Left renal pelvis (tissue), 4 donors: ENCODE measurements at regions not wholly inside any gene's neighbourhood (a gene's known extent, or its start where the extent isn't known, plus 50 kb on each side); places are given as distances from the start of the nearest gene placed in this dataset.

Experiments used
- DNase-seq, 4 donors: peaks; one replicate each; pipeline ENCODE4 v3.0.0-alpha.2; 2013; ENCODE audit warnings: low read depth in 4 of 4, low spot score in 3 of 4

DNA sequence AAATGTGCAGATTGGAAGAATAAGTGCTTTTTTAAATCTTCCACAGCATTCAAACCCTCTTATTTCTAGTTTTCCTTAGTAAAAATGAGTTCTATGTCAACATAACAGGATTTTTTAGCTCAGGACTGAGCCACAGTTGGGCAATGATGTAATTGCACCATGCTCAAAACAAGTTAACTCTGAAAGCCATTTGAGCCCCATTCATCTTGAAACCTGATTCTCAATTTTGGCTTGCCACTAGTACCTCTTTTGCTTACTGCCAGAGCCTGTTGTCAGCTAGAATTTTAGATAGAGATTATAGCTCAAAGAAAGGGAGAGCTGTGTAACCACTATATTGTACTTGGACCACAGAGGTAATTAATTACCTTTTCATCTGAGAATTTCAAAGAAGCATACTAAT lies 1028.5 kb upstream of the PHF14 start:
- no peak for DNase-seq

DNA sequence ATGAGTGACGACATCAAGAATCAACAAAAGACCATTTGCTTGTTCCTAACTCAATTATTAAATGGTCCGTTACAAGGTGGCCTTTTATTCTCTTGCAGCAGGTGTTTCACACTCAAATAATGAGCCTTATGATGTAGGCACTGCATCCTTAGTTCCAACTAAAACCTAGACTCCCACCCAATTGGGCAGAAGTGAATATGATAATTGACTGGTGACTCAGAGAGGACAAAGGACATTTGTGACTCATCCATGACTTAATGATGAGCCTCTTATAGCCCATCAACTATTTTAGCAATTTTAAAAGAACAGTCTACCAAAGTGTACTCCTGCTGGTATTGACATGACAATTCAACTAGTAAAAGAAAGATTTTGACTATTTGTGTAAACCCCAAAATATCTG lies 1027.8 kb upstream of the PHF14 start:
- DNase-seq: no peak

- no peak for DNase-seq
These were observed 1018.5 kb upstream of the PHF14 start for GRCh38 chr7:9955138-9955537.

- DNase-seq: no peak
These were observed 1015.2 kb upstream of the PHF14 start for GRCh38 chr7:9958486-9958885.

GRCh38 chr7:9960460-9960859 lies 1013.2 kb upstream of the PHF14 start:
- no peak for DNase-seq

DNA sequence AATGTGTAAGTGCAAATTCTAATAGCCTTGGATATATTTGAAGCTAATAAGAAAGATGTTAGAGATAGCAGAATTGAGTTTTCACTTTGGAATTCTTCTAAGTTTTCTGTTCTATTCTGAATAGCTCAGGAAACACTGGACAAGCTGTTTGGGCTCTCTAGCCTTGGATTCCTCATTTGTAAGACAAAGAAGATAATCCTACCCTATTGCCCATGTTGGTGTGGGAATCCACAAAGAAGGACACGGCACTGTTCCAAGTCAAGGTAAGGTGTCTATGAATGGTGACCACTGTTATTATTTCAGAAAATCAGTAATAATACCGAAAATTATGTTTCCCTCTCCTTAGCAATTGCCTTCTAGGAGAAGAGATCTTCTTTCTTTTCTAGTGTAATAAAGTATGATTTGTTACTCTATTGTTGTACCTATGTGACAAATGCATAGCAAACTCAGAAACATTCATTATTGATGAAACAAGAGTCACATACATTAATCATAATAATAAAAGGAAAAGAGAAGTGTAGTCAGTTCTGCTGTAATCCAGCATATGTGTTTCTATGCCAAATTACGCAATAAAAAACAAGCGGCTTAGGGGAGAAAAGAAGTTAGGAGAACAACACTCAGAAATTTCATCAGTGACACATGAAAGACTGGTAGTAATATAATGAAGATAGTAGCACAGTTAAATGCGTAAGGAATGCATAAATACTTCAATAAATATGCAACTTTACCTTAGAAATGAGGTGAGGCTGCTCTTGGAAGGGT lies 1012.3 kb upstream of the PHF14 start:
- no peak for DNase-seq

- DNase-seq: no peak
These were observed 1010.9 kb upstream of the PHF14 start for GRCh38 chr7:9962742-9963141.

DNA sequence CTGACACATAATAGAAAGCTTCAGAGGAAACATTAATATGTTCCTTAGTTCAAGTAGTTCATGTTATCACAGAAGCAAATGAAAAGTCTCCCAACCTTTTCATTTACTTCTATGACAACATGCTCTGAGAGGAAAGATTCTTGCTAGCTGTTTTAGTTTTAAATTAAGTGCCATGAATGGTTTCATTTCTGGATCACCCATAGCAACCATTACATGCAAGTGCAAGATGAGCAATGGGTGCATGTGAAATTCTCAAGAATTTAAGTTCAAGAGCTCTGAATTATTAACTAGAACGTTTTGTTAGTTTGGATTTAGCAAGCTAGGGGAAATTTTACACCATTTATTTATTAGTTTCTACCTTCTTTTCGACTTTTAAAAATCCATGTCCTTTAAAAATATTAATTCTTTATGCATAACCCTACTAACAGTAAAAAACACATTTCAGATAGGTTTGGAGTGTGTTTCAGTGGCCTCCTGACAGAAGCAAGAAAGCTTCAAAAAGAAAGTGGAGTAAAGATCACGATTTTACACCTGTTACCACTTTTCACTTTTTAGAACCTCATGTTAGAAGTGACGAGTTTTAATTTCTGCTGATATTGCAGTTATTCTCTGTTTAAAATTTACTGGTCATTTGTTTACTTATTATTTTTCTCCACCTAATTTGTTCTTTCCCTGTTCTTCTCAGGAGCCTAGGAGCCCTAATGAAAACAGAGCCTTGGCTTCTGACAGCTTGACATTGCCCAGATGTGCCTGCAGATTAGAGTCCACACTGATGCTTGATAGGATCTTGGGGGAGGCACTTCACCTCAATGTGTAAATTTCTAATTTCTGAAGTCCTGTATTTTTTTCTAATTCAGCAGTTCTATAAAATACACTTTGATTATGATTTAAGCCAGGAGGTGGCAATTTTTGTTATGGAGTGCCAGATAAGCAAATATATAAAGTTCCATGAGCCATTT lies 995.3 kb upstream of the PHF14 start:
- no peak for DNase-seq

- DNase-seq: no peak
These were observed 991.8 kb upstream of the PHF14 start for GRCh38 chr7:9981742-9982349.

GRCh38 chr7:9983048-9983447 lies 990.6 kb upstream of the PHF14 start:
- DNase-seq: no peak

DNA sequence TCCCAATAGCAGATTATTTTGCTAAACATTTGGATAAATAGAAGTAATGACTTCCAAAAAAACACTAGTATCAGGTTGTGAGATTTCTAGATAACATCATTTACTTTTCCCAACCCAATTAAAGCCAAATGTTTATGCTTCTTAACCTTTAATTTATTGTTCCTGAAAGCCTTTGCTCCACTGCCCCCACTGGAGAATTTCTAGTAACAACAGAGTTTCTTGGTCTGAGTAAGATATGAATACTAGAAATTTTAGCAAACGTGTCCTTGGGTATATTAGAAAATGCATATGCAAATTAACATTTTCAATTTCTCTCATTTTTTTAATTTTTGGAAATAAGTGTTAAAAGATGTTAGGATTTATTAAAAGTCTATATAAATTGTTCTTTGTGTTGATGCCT lies 958.0 kb upstream of the PHF14 start:
- no peak for DNase-seq

DNA sequence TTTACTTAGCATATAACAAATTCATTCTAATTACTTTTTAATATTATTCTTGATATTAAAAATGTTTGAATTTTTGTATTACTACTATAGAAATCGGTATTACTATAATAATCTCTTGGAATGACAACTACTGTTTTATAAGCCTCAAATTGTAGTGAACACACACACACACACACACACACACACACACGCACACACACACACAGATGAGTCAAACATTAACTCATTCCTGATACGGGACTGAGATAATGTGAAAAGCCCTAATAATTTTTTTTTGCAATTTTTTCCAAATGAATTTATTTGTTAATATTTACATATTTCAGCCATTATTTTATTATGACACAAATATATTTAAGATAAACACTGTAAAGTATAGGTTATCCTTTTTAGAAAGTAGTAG lies 951.2 kb upstream of the PHF14 start:
- no peak for DNase-seq

DNA sequence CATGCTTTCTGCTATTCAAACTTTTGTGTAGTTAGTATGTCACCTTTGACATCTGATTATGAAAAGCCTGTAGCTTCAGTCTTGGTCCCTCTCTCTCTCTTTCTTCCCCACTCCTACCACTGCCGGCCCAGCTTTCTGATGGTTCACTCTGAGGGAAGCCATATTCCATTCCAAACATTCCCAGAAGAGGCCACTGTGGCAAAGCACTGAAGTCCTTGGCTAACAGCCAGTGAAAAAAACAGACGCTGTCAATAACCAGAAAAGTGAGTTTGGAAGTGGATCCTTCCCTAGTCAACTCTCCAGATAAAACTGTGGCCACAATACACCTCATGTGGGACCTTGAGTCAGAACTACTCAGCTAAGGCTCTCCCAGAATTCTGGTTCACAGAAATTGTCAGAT lies 950.7 kb upstream of the PHF14 start:
- DNase-seq: peak in 1 of 4 donors; percentile 2

DNA sequence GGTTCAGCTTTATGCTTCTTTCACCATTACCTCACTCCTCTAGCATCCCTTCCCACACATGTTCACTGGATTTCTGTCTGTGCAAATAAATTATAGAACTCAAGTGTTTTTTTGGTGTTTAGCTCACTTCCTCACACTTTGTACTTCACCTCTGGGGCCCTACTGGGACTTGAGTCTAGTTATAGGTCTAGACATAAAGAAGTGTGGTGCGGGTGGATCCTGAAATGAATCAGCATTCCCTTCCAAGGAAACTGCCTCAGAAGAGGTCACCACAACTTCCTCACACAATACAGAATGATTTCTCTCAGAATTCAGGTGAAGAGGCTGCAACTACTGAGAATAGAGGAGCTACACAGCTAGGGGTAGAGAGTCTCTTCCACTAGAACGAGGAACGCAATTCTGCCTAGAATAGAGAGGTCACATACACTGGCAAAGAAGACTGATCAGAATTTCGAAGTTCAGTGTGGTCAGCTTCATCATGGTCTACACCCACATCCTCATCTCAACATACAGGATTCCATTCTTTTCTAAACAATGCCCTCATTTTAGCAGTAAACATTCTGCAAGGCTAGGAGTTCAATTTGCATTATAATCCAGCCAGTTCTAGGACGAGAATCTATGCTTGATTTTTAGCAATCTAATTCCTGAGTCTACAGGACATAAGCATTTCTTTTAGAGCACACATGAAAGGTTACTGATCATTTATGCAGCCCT lies 938.7 kb upstream of the PHF14 start:
- DNase-seq: no peak

GRCh38 chr7:10036693-10037092 lies 937.0 kb upstream of the PHF14 start:
- no peak for DNase-seq

- DNase-seq: no peak
These were observed 935.3 kb upstream of the PHF14 start for GRCh38 chr7:10038351-10038750.

DNA sequence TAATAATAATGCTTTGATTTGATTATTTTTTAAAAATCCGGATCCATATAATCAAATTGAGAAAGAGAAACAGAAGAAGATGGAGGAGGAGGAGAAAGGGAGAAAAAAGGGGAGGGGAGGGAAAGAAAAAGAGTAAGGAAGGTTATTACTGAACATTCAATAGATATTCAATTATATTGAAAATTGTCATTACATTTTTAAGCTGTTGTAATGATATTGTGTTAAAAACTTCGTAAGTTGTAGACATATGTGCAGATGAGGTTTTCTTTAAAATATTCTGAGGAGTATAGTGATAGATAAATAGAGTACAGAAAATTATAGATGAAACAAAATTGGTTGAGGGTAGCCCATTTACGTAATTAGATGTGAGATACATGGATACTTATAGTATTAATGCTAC lies 933.0 kb upstream of the PHF14 start:
- DNase-seq: no peak

GRCh38 chr7:10070899-10071298 lies 902.8 kb upstream of the PHF14 start:
- DNase-seq: no peak

GRCh38 chr7:10075866-10076265 lies 897.8 kb upstream of the PHF14 start:
- DNase-seq: no peak

DNA sequence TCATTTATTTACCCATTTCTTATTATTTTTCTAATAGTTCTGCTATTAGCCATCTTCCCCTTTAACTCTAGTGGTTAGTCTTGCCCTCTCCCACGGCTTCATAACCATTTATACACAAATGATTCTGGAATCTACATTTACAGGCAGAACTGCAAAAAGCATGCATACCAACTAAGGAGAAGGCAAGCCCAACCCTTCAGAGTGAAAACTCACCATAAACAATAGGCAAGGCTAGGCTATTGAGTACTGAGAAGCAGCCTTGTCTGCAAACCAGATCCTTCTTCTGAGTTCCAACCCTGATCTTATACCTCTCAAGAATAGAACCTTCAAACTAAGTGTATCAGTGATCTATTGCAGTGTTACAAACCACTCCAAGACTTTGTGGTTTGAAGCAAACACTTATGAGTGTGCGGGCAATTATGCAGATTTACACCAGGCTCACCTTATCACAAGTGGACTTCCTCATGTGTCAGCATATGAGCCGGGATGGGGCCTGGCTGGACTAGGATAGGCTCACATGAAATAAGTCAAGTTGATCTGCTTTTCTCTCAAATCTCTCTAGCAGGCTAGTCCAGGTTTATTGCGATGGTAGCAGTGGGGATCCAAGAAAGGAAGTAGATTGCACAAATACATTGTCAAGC lies 896.9 kb upstream of the PHF14 start:
- no peak for DNase-seq
